SK-MEL-5 (cell line): ENCODE measurements at regions not wholly inside any gene's neighbourhood (a gene's known extent, or its start where the extent isn't known, plus 50 kb on each side); places are given as distances from the start of the nearest gene placed in this dataset.
"Not testable (repeated sequence)": the region's sequence is repeated elsewhere in the genome, so short reads cannot be mapped to it uniquely, and the experiment has no call there.

ENCODE experiments used
- DNase-seq: peaks from one replicate; pipeline ENCODE4 v3.0.0-alpha.2; 2016; ENCODE audit warnings: low read depth, low spot score
- in situ Hi-C: cut with HindIII; loops from 2 replicates; pipeline ENCODE4 v1.10.0; 2016; ENCODE audit warnings: low sequenced_read_pairs, high pct_unique_total_duplicates, low pct_unique_long_range_greater_than_20kb

- DNase-seq: no peak
- in situ Hi-C loops: no loop called here
These were observed 547.6 kb downstream of the GABRG1 start for GRCh38 chr4:45576275-45576674.

GRCh38 chr4:45569619-45570018, 554.2 kb downstream of the GABRG1 start:
- in situ Hi-C loops: no loop called here
- DNase-seq: no peak

- in situ Hi-C loops: no loop called here
- no peak for DNase-seq
These were observed 555.2 kb downstream of the GABRG1 start for GRCh38 chr4:45568694-45569093.

- in situ Hi-C loops: no loop called here
- DNase-seq: no peak
These were observed 556.8 kb downstream of the GABRG1 start for GRCh38 chr4:45566896-45567603.

GRCh38 chr4:45554423-45554822, 569.4 kb downstream of the GABRG1 start:
- in situ Hi-C loops: no loop called here
- DNase-seq: no peak

GRCh38 chr4:45550766-45551366, 573.0 kb downstream of the GABRG1 start:
- DNase-seq: no peak
- in situ Hi-C loops: no loop called here

GRCh38 chr4:45539142-45539814, 584.6 kb downstream of the GABRG1 start:
- in situ Hi-C loops: no loop called here

GRCh38 chr4:45530498-45530897, 593.4 kb downstream of the GABRG1 start:
- in situ Hi-C loops: no loop called here
- DNase-seq: no peak

More at GRCh38 chr4:45539142-45539814, 584.6 kb downstream of the GABRG1 start:
- DNase-seq: no peak

- DNase-seq: no peak
- in situ Hi-C loops: no loop called here
These were observed 596.7 kb downstream of the GABRG1 start for GRCh38 chr4:45527160-45527559.

GRCh38 chr4:45518832-45519231, 605.0 kb downstream of the GABRG1 start:
- no peak for DNase-seq
- in situ Hi-C loops: no loop called here

GRCh38 chr4:45502471-45502870, 621.4 kb downstream of the GABRG1 start:
- DNase-seq: no peak
- in situ Hi-C loops: no loop called here

GRCh38 chr4:45484740-45485139, 639.1 kb downstream of the GABRG1 start:
- no peak for DNase-seq
- in situ Hi-C loops: no loop called here

- in situ Hi-C loops: no loop called here
- no peak for DNase-seq
These were observed 641.5 kb downstream of the GABRG1 start for GRCh38 chr4:45482346-45482745.

GRCh38 chr4:45477311-45477733, 646.5 kb downstream of the GABRG1 start:
- in situ Hi-C loops: no loop called here
- no peak for DNase-seq

GRCh38 chr4:45475548-45475947, 648.3 kb downstream of the GABRG1 start:
- in situ Hi-C loops: no loop called here
- no peak for DNase-seq

GRCh38 chr4:45472490-45472889, 651.4 kb downstream of the GABRG1 start:
- in situ Hi-C loops: no loop called here
- DNase-seq: no peak

GRCh38 chr4:45471335-45471734, 652.5 kb downstream of the GABRG1 start:
- DNase-seq: no peak
- in situ Hi-C loops: no loop called here

- no peak for DNase-seq
- in situ Hi-C loops: no loop called here
These were observed 656.7 kb downstream of the GABRG1 start for GRCh38 chr4:45467157-45467556.

- in situ Hi-C loops: not testable (repeated sequence)
These were observed 663.7 kb downstream of the GABRG1 start for GRCh38 chr4:45460157-45460556.

More at GRCh38 chr4:45460157-45460556, 663.7 kb downstream of the GABRG1 start:
- not testable (repeated sequence) for DNase-seq
